Lower leg skin (tissue), 4 donors: ENCODE measurements at regions not wholly inside any gene's neighbourhood (a gene's known extent, or its start where the extent isn't known, plus 50 kb on each side); places are given as distances from the start of the nearest gene placed in this dataset.
"Not testable (repeated sequence)": the region's sequence is repeated elsewhere in the genome, so short reads cannot be mapped to it uniquely, and the experiment has no call there.

ENCODE experiments used
- DNase-seq, 2 donors: peaks; one replicate each; pipeline ENCODE4 v3.0.0-alpha.2; 2019; ENCODE audit warnings: low spot score in 2 of 2
- H3K4me3 ChIP-seq: fragments of 200-600 bp; sonication (generic); 2 replicates; pipeline ENCODE4 v1.5.1; 2017; ENCODE audit warnings: mild to moderate bottlenecking, low read depth; ENCODE audit not compliant: poor library complexity, severe bottlenecking
- POLR2A ChIP-seq, 2 donors: fragments of 450-650 bp; IDR thresholded peaks; one replicate each; pipeline ENCODE4 v1.6.1; 2016 to 2017; ENCODE audit warnings: antibody characterized with exemption in 2 of 2, mild to moderate bottlenecking in 1 of 2, moderate library complexity in 1 of 2
- WGBS, 2 donors: methylation state at CpG; one replicate each; pipeline ENCODE4 v1.1.5; 2018; 5-methylcytosine and 5-hydroxymethylcytosine counted together
- intact Hi-C: fragments of 100-400 bp; cut with DNase I; formaldehyde crosslinking; loops from one replicate; pipeline ENCODE4 v1.15.0; 2023; ENCODE audit warnings: low total_unique reads
- TF ChIP-seq, protein P1 (sequence below), 3 donors: fragments of 450-650 bp; IDR thresholded peaks; one replicate each; pipeline ENCODE4 v1.5.1; 2016; ENCODE audit warnings: antibody characterized with exemption in 3 of 3, mild to moderate bottlenecking in 3 of 3, moderate library complexity in 2 of 3

DNA sequence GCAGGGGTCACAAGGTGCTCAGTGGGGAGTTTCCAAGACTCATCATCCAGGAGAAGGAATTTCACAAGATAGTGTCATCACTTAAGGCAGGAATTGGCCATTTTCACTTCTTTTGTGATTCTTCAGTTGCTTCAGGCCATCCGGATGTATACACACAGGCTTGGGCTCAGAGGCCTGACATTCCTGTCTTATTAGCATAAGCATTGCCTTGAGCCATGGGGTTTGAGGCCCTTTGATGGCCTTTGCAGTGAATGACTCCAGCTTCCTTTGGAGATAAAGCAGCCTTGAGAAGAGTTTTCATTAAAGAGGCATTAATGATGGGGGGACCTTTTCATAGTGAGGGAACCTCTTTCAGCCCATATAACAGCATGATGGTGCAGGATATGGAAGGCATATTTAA, 366.0 kb upstream of the CNTNAP5 start:
- DNase-seq = no peak
- WGBS, 2 donors = 84 to 100% methylated on average over 1 of the region's 1 CpG
- intact Hi-C loops = no loop called here
- H3K4me3 ChIP-seq = no peak overlapping the region
- TF ChIP-seq POLR2A (IDR thresholded peaks at IDR 0.05) = no peak
- TF ChIP-seq, protein P1, sequence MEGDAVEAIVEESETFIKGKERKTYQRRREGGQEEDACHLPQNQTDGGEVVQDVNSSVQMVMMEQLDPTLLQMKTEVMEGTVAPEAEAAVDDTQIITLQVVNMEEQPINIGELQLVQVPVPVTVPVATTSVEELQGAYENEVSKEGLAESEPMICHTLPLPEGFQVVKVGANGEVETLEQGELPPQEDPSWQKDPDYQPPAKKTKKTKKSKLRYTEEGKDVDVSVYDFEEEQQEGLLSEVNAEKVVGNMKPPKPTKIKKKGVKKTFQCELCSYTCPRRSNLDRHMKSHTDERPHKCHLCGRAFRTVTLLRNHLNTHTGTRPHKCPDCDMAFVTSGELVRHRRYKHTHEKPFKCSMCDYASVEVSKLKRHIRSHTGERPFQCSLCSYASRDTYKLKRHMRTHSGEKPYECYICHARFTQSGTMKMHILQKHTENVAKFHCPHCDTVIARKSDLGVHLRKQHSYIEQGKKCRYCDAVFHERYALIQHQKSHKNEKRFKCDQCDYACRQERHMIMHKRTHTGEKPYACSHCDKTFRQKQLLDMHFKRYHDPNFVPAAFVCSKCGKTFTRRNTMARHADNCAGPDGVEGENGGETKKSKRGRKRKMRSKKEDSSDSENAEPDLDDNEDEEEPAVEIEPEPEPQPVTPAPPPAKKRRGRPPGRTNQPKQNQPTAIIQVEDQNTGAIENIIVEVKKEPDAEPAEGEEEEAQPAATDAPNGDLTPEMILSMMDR (IDR thresholded peaks at IDR 0.05) = no peak

DNA sequence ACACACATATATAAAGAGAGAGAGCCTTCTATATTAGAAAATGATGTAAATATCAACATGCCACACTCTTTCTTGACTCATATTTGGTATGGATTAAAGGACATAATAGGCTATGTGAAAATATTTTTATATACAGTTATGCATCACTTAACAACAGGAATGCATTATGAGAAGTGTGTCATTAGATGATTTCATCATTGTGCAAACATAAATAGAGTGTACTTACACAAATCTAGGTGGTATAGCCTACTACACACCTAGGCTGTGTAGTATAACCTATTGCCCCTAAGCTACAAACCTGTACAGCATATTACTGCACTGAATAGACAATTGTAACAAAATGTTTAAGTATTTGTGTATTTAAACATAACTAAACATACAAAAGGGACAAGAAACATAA, 354.8 kb upstream of the CNTNAP5 start:
- no peak overlapping the region for H3K4me3 ChIP-seq
- intact Hi-C loops = no loop called here
- no peak for TF ChIP-seq POLR2A (IDR thresholded peaks at IDR 0.05)
- TF ChIP-seq, protein P1 (IDR thresholded peaks at IDR 0.05) = no peak
- DNase-seq = no peak

DNA sequence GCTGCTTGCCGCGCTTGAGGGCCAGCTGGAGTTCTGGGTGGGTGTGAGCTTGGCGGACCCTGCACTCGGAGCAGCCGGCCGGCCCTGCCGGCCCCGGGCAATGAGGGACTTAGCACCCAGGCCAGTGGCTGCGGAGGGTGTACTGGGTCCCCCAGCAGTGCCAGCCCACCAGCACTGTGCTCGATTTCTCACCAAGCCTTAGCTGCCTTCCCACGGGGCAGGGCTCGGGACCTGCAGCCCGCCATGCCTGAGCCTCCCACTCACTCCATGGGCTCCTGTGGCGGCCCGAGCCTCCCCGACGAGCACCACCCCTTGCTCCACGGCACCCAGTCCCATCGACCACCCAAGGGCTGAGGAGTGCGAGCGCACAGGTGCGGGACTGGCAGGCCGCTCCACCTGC, 341.3 kb upstream of the CNTNAP5 start:
- H3K4me3 ChIP-seq, intact Hi-C loops: not testable (repeated sequence)
- WGBS, 2 donors = 93 to 97% methylated on average over 6 to 13 of the region's 23 CpGs
- DNase-seq = peak in 1 of 2 donors; percentile 60

DNA sequence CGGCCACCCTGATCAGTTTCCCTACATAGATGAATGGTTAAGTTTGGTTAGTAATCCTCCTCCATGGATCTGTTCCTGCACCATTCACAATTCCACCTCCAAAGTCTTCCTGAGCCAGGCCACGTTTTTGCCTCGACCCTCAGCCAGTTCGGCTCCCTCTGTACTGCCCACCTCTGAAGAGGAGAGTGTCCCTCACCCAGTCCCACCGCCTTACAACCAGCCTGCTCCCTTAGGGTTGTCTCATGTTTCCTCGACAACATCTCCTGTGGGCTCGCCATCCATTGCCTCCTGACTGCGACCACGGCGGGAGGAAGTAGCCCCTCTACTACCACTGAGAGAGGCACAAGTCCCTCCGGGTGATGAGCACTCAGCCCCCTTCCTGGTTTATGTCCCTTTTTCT, 338.0 kb upstream of the CNTNAP5 start:
- TF ChIP-seq POLR2A (IDR thresholded peaks at IDR 0.05) = no peak
- TF ChIP-seq, protein P1 (IDR thresholded peaks at IDR 0.05) = no peak
- DNase-seq = no peak
- 92 to 94% methylated on average over 11 of the region's 11 CpGs for WGBS, 2 donors
- no peak overlapping the region for H3K4me3 ChIP-seq
- intact Hi-C loops = no loop called here

DNA sequence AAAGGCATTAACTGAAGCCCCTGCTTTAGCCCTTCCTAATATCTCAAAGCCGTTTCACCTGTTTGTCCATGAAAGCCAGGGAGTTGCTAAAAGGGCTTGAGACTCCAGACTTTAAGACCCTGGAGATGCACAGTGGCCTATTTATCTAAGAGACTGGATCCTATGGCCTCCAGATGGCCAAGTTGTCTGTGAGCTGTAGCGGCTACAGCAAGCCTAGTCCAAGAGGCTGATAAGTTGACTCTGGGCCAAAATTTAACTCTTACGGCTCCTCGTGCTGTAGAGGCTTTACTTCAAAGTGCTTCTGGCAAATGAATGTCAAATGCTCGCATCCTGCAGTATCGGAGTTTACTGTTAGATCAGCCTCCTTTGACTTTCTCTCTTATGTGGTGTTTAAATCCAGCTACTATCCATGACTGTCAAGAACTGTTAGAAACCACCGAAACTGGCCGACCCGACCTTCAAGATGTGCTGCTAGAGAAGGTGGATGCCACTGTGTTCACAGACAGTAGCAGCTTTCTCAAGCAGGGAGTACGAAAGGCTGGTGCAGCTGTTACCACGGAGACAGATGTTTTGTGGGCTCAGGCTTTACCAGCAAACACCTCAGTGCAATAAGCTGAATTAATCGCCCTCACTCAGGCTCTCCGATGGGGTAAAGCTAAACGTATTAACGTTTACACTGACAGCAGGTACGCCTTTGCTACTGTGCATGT, 336.7 kb upstream of the CNTNAP5 start:
- TF ChIP-seq, protein P1 (IDR thresholded peaks at IDR 0.05) = no peak
- no peak for TF ChIP-seq POLR2A (IDR thresholded peaks at IDR 0.05)
- DNase-seq = no peak
- WGBS, 2 donors = 70 to 74% methylated on average over 16 of the region's 16 CpGs
- intact Hi-C loops = no loop called here
- no peak overlapping the region for H3K4me3 ChIP-seq

DNA sequence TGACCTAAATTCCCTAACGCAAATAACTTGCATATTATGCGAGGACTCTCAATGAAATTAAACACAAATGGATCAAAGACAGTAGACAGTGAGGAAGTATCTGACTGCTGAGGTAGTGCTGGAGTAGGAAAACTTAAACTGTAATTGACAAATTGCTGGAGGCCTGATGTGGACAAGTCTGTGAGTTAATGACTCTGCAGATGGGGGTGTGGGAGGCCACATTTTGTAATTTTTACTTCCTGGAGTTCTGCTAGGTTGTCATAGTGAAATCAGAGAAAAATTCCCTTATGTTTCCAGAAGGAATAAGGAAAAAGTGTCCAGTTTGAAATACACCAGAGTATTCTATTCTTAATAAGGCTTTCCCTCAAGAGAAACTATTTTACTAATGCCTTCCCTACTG, 333.0 kb upstream of the CNTNAP5 start:
- TF ChIP-seq, protein P1 (IDR thresholded peaks at IDR 0.05) = no peak
- no peak for TF ChIP-seq POLR2A (IDR thresholded peaks at IDR 0.05)
- WGBS, 2 donors = 87 to 93% methylated on average over 2 of the region's 2 CpGs
- no peak overlapping the region for H3K4me3 ChIP-seq
- intact Hi-C loops = no loop called here
- DNase-seq = no peak
